Activated B cell treated with CpG ODN at 0.5 μM for 24 hours (primary cell): ENCODE measurements at regions not wholly inside any gene's neighbourhood (a gene's known extent, or its start where the extent isn't known, plus 50 kb on each side); places are given as distances from the start of the nearest gene placed in this dataset.

Source experiments
- ATAC-seq: fragments of 200-7000 bp; cut with Tn5 transposase; one replicate; pipeline ENCODE4 v1.10.0; 2021; ENCODE audit warnings: low read depth, mild to moderate bottlenecking, moderate library complexity
- CTCF ChIA-PET: fragments of 350-600 bp; sonication (Branson Sonifier 250); formaldehyde crosslinking; loops from one replicate; lab custom pipeline; 2021; ENCODE audit warnings: antibody characterized with exemption; lab: Charles Lee
- POLR2A ChIA-PET: fragments of 350-600 bp; sonication (Branson Sonifier 250); formaldehyde crosslinking; loops from one replicate; lab custom pipeline; 2021; ENCODE audit warnings: antibody characterized with exemption; lab: Charles Lee
- DNase-seq: peaks from one replicate; pipeline ENCODE4 v3.0.0; 2022
- H3K27ac Mint-ChIP-seq: one replicate; pipeline ENCODE4 v1.8.0; 2020; ENCODE audit warnings: mixed read lengths
- H3K27me3 Mint-ChIP-seq: one replicate; pipeline ENCODE4 v1.8.0; 2021; ENCODE audit warnings: mixed read lengths
- H3K36me3 Mint-ChIP-seq: one replicate; pipeline ENCODE4 v1.8.0; 2021; ENCODE audit warnings: low read depth, mixed read lengths
- H3K4me1 Mint-ChIP-seq: one replicate; pipeline ENCODE4 v1.8.0; 2021; ENCODE audit warnings: mixed read lengths
- H3K4me3 Mint-ChIP-seq: one replicate; pipeline ENCODE4 v1.8.0; 2020; ENCODE audit warnings: mild to moderate bottlenecking, mixed read lengths
- H3K9me3 Mint-ChIP-seq: one replicate; pipeline ENCODE4 v1.8.0; 2020; ENCODE audit warnings: mixed read lengths
- CTCF ChIP-seq: fragments of 200-600 bp; IDR thresholded peaks from one replicate; pipeline ENCODE4 v1.8.0; 2022; ENCODE audit warnings: antibody characterized with exemption, mild to moderate bottlenecking
- intact Hi-C: fragments of 100-400 bp; cut with micrococcal nuclease; formaldehyde crosslinking; loops from one replicate; pipeline ENCODE4 v1.15.1; 2024

- no peaks in the 10 kb centered on the region for H3K36me3 Mint-ChIP-seq
- POLR2A ChIA-PET, result no interaction called here
- no peaks in the 10 kb centered on the region for H3K4me1 Mint-ChIP-seq
- CTCF ChIA-PET, result no interaction called here
- TF ChIP-seq CTCF, result no peak
- H3K27me3 Mint-ChIP-seq, result no peaks in the 10 kb centered on the region
- ATAC-seq (no peak), DNase-seq (no peak)
- H3K4me3 Mint-ChIP-seq, result no peak overlapping the region
- intact Hi-C loops, result no loop called here
- peaks cover 4% of the 10 kb centered on the region for H3K9me3 Mint-ChIP-seq
- no peak overlapping the region for H3K27ac Mint-ChIP-seq
These were observed 1412.6 kb upstream of the CDH9 start for GRCh38 chr5:28450997-28451396.

GRCh38 chr5:28448791-28449190 lies 1410.4 kb upstream of the CDH9 start:
- DNase-seq (no peak), ATAC-seq (no peak)
- no peak for TF ChIP-seq CTCF
- Mint-ChIP-seq H3K9me3 (peaks cover 7% of the 10 kb centered on the region), H3K4me3 (no peak overlapping the region), H3K36me3 (no peaks in the 10 kb centered on the region), H3K27ac (no peak overlapping the region), H3K4me1 (no peaks in the 10 kb centered on the region), H3K27me3 (no peaks in the 10 kb centered on the region)
- CTCF ChIA-PET, result no interaction called here
- POLR2A ChIA-PET, result no interaction called here
- intact Hi-C loops, result no loop called here

GRCh38 chr5:28430565-28431178 lies 1392.3 kb upstream of the CDH9 start:
- CTCF ChIA-PET, result no interaction called here
- POLR2A ChIA-PET, result no interaction called here
- H3K4me3 Mint-ChIP-seq, result no peak overlapping the region
- DNase-seq, result no peak
- TF ChIP-seq CTCF, result no peak
- no peaks in the 10 kb centered on the region for H3K27me3 Mint-ChIP-seq
- H3K36me3 Mint-ChIP-seq, result no peaks in the 10 kb centered on the region
- ATAC-seq, result no peak
- no peaks in the 10 kb centered on the region for H3K4me1 Mint-ChIP-seq
- intact Hi-C loops, result no loop called here
- H3K9me3 Mint-ChIP-seq, result peaks cover 18% of the 10 kb centered on the region
- no peak overlapping the region for H3K27ac Mint-ChIP-seq

GRCh38 chr5:28421141-28421540 lies 1382.8 kb upstream of the CDH9 start:
- no peaks in the 10 kb centered on the region for H3K27me3 Mint-ChIP-seq
- ChIA-PET POLR2A (no interaction called here), CTCF (no interaction called here)
- H3K27ac Mint-ChIP-seq, result no peak overlapping the region
- no peak for DNase-seq
- intact Hi-C loops, result no loop called here
- peaks cover 6% of the 10 kb centered on the region for H3K9me3 Mint-ChIP-seq
- no peak overlapping the region for H3K4me3 Mint-ChIP-seq
- no peaks in the 10 kb centered on the region for H3K4me1 Mint-ChIP-seq
- TF ChIP-seq CTCF, result no peak
- no peak for ATAC-seq
- H3K36me3 Mint-ChIP-seq, result no peaks in the 10 kb centered on the region

GRCh38 chr5:28415791-28416443 lies 1377.5 kb upstream of the CDH9 start:
- no peaks in the 10 kb centered on the region for H3K36me3 Mint-ChIP-seq
- H3K4me1 Mint-ChIP-seq, result no peaks in the 10 kb centered on the region
- intact Hi-C loops, result no loop called here
- no peak overlapping the region for H3K4me3 Mint-ChIP-seq
- no peaks in the 10 kb centered on the region for H3K27me3 Mint-ChIP-seq
- H3K27ac Mint-ChIP-seq, result no peak overlapping the region
- TF ChIP-seq CTCF, result no peak
- POLR2A ChIA-PET, result no interaction called here
- no peak for DNase-seq
- peaks cover 7% of the 10 kb centered on the region for H3K9me3 Mint-ChIP-seq
- CTCF ChIA-PET, result no interaction called here
- ATAC-seq, result no peak
